Esophagus muscularis mucosa (tissue), 4 donors: ENCODE measurements at regions not wholly inside any gene's neighbourhood (a gene's known extent, or its start where the extent isn't known, plus 50 kb on each side); places are given as distances from the start of the nearest gene placed in this dataset.

Experiments used
- EP300 ChIP-seq: sonication (generic); formaldehyde crosslinking; IDR thresholded peaks from one replicate; pipeline ENCODE4 v1.6.1; 2017; ENCODE audit warnings: antibody characterized with exemption
- POLR2A ChIP-seq: fragments of 450-650 bp; IDR thresholded peaks from one replicate; pipeline ENCODE4 v1.6.1; 2017; ENCODE audit warnings: antibody characterized with exemption, moderate library complexity, mild to moderate bottlenecking, low read depth
- TF ChIP-seq, protein P1 (sequence below), 3 experiments: fragments of 200-600 bp in 2 of 3; fragments of 450-650 bp in 1 of 3; sonication (generic) in 2 of 3; IDR thresholded peaks; one replicate each; pipeline ENCODE4 v1.5.1; 2017 to 2019; ENCODE audit warnings: antibody characterized with exemption in 3 of 3, mild to moderate bottlenecking in 2 of 3, moderate library complexity in 1 of 3

DNA sequence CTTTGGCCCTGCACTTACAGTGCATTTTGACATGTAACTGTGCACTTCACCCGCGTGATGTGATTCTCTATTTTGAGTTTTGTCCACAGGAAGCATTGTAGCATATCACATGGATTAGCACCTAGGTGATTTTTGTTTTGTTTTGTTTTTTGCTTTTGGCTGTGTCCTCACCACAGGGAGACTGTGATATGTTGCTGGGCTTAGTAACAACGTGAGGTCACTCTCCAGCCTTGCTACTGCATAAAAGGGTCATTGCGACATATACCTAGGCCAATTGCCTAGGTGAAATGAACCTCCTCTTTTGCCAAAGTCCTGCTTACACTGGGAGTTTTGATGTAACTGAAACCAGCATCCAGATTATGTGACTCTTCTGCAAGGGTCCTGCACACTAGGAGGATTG lies 1152.9 kb upstream of the AMELY start:
- TF ChIP-seq, protein P1, sequence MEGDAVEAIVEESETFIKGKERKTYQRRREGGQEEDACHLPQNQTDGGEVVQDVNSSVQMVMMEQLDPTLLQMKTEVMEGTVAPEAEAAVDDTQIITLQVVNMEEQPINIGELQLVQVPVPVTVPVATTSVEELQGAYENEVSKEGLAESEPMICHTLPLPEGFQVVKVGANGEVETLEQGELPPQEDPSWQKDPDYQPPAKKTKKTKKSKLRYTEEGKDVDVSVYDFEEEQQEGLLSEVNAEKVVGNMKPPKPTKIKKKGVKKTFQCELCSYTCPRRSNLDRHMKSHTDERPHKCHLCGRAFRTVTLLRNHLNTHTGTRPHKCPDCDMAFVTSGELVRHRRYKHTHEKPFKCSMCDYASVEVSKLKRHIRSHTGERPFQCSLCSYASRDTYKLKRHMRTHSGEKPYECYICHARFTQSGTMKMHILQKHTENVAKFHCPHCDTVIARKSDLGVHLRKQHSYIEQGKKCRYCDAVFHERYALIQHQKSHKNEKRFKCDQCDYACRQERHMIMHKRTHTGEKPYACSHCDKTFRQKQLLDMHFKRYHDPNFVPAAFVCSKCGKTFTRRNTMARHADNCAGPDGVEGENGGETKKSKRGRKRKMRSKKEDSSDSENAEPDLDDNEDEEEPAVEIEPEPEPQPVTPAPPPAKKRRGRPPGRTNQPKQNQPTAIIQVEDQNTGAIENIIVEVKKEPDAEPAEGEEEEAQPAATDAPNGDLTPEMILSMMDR (IDR thresholded peaks at IDR 0.05), result no peak
- TF ChIP-seq EP300 (no peak), POLR2A (no peak)
